Nucleus accumbens (tissue), 56 donors: ENCODE measurements at regions not wholly inside any gene's neighbourhood (a gene's known extent, or its start where the extent isn't known, plus 50 kb on each side); places are given as distances from the start of the nearest gene placed in this dataset.
A peak's percentile ranks its signal among the peaks of the same experiment; 100 is the strongest.

Experiments
- DNase-seq, 56 donors: peaks; one replicate each; lab custom pipeline; 2025; lab: John Stamatoyannopoulos, UW

DNA sequence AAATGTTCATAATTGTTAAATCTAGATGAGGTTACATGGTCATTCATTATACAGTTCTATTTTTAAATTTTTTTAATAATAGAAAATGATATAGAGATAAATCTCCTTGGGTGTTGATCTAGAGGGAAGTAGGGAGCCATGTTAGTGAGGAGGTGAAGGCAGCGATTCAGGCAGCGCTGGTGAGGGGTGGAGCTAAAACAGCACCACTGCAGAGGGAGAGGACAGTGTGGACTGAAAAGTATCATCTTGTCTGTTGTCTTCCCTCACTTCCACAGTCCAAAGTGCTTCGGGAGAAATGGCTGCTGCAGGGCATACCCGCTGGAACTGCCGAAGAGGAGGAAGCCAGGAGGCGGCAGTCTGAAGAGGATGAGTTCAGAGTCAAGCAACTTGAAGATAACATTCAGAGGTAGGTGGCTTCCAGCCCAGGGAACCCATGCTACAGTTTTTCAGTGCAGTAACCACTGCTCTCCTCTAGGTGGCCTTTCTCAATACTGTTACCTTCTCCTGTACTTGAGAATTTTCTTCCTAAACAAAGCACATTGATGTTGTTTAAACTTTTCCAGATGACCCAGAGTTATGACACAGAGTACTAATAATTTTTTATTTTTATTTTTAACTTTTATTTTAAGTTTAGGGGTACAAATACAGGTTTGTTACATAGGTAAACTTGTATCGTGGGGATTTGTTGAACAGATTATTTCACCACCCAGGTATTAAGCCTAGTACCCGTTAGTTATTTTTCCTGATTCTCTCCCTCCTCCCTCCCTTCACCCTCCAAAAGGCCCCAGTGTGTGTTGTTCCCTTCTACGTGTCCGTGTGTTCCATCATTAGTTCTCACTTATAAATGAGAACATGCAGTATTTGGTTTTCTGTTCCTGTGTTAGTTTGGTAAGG lies 100.5 kb downstream of the PALM2AKAP2 start:
- no peak for DNase-seq

DNA sequence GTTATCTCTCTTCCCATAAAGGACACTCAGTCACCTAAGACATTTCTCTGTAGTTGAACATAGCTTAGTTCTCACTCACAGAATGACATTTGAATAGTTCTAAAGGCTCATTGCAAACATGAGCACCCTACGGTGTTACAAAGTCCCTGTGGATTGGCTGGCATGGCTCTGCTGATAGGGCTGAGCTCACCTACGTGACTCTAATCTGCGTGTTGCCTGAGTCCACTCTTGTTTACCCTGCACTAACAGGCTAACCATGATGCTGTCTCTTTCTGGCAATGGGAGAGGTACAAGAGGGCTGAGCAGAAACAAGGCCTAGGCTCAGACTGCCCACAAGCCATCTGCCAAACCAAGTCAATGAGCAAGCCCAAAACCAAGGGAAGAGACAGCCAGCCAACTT lies 103.6 kb downstream of the PALM2AKAP2 start:
- DNase-seq: no peak

DNA sequence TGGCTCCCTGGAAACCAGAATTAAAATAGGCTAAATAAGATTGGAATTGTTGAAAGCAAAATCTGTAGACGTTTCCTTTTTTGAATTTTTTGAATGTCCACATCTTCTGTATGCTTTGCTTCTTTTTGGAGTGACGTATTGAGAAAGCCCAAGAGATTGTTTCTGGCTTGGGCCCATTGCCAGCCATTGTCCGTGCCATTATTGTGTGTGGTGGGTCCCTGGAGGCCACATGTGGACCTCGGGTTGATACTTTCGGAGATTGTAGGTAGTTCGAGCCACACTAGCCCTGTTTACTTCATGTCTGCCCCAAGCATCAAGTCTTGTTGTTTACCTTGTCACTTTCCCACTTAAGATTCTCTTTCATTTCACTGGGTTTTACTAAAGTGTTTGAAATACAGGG lies 106.0 kb downstream of the PALM2AKAP2 start:
- peak in 4 of 56 donors; percentile 15 to 41 (median 26) for DNase-seq

DNA sequence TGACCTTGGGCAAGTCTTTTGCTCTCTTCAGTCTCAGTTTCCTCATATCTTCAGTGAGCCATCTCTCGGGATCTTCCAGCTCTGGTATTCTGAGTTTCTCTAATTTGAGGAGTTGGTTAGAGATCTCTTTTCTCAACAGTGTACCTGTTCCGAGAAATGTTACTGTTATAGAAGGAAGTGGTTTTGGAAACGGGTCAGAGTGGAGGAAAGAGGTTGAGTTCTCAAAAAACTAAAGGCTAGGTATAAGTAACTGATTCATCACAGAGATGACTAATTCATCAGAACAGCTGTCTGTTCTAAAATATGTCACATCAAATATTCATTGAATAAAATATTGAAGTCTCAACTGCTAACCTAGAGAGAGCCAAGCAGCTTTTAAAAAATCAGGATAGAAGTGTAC lies 106.6 kb downstream of the PALM2AKAP2 start:
- no peak for DNase-seq

DNA sequence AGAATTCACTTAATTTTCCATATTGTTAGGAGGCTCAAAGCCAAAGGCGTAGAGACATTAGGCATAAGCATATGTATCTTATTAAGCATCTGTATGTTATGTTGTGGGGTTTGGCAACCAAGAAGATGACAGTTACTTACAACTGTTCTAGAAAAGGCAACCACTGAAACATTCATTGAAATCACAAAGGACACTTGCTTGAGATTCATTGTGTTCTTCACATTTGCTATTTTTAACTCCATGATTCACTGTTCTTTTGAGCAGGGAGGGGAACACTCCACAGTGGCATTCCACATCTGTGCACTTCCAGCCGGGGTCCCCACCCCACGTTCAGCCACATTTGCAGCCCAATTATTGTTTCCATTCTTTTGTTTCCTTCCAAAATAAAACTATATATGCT lies 107.1 kb downstream of the PALM2AKAP2 start:
- peak in 6 of 56 donors; percentile 12 to 57 (median 18) for DNase-seq

DNA sequence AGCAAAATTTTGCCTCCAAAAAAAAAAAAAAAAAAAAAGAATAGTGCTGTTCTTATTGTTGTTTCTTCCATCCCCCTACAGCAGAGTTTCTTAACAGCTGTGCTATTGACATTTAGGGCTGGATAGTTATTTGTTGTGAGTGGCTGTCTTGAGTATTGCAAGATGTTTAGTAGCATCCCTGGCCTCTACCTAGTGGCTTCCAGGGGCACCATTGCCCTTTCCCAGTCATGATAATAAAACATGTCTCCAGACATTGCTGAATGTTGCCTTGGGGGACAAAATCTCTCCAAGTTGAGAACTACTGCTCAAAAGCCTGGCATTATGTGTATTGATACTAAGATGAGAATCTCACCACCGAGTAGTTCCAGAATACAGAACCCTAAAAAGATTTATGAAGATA lies 108.7 kb downstream of the PALM2AKAP2 start:
- no peak for DNase-seq

DNA sequence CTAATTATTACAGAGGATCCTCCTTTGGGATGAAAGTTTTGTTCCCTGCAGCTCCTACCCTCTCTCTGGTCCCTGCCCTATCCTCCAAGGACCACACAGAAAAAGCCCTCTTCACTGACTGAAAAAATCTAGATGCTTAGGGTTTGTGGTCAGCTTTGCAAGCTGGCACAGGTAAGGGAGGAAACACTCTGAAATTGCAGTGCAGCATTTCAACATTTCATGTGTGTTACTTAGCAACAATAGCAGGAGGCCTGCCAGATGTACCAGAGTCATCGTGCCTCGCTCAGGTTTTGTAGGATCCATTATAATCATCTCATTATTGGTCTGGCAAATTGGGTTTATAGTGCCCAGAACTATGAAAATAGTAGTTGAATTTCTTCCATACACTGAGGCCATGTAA lies 109.5 kb downstream of the PALM2AKAP2 start:
- DNase-seq: peak in 1 of 56 donors; percentile 13

DNA sequence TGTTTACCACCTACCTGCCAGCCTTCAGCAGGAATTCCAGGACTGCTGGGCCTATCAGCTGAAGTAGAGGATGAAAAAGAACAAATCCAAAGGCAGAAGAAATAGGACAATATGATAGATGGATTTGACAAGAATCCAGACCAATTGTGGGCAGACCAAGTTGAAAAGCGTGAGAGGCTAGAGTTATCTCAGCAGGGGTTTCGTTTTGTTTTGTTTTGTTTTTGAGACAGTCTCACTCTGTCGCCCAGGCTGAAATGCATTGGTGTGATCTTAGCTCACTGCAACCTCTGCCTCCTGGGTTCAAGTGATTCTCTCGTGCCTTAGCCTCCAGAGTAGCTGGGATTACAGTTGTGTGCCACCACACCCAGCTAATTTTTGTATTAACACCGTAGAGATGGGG lies 113.2 kb downstream of the PALM2AKAP2 start:
- DNase-seq: no peak

DNA sequence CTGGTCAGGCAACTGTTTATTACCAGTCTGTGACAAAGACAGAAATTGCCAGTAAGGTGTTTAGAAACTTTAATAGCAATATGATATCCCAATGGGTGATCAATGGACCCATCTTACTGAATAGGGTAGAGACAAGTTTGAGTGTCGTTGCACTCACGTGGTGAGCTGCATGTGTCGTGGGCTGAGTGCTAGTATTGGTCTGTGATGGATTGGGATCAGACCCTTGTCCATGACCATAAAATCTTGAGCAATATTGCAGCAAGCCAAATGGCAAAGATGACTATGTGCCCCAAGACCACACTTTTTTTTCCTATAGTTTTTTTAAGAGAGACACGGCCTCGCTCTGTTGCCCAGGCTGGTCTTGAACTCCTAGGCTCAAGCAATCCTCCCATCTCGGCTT lies 114.5 kb downstream of the PALM2AKAP2 start:
- DNase-seq: no peak

DNA sequence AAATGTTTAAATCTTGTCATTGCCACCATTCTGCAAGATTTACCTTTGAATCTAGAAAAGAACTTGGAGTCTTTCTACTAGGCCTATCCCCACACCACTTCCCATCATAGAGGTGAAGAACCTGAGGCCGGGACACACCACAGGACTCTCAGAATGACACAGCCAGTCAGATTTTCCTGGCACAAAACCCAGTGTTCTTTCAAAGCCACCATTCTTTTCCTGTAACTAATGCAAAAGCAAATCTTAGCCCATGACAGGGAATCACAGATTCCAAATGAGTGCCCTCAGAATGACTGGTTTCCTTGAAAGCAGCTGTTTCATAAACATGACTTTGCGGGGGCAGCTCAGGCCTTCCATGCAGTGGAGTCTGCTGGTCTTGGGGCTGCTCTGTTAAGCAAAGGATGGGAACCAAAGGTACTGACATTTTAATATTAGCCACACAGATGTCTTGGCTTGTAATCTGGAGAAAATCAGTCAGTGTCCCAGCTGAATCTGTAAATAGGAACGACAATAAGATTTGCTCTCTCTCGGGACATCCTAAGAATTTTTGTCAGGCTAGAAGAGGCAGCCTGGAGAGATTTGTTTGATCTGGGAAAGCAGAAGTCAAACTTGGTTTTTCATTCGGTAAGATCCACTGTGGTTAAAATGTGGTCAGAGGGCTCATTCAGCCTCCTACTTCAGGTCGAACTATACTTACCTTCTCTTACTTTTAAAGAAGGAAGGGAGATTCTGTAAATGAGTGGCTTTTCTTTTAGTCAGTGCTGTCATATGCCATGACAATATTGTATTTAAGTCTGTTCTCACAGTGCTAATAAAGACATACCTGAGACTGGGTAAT lies 115.1 kb downstream of the PALM2AKAP2 start:
- peak in 5 of 56 donors; percentile 11 to 24 (median 17) for DNase-seq

DNA sequence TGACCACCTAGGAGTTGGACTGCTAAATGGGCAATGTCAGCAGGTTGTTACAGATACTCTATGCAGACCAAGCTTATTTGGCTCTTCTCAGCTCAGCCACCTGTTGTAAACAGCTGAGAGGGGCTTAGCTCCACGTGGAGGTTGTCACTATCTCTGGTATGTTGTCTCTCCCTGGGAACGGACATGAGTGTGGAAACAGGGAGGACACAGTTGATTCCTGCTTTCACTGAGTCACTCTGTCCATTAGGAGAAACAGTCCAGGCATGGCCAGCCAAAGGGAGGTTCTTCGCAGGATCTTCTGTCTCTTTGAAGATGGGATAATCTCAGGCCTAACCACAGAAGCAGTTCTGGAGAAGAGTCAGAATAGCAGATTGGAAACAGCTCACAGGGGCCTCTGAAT lies 121.2 kb downstream of the PALM2AKAP2 start:
- no peak for DNase-seq

DNA sequence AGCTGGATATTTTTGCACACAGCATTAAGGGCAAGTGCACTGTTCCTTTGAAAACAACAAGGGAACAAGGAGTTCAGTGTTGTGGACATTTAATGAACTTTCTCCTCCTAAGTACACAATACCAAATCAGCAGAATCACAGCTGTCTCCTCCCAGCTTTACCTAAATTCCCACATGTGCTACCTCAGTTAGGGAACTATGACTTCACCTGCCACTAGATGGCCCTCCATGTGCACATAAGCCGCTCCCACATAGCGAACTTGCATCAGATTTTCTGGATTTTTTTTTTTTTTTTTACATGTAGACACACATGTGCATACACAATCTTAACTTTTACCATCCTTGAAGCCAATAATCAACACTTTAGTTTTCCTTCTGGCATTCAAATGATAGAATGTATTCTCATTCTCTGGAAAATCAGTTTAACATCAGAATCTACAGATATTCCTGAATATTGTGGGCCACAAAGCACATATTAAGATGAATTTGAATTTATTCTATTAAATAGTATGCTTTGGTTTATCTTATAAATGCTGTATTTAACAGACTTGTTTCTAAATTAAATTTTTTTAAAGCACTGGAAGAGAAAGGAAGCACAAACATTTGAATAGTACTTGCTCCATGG lies 123.6 kb downstream of the PALM2AKAP2 start:
- DNase-seq: peak in 24 of 56 donors; percentile 5 to 72 (median 30)

DNA sequence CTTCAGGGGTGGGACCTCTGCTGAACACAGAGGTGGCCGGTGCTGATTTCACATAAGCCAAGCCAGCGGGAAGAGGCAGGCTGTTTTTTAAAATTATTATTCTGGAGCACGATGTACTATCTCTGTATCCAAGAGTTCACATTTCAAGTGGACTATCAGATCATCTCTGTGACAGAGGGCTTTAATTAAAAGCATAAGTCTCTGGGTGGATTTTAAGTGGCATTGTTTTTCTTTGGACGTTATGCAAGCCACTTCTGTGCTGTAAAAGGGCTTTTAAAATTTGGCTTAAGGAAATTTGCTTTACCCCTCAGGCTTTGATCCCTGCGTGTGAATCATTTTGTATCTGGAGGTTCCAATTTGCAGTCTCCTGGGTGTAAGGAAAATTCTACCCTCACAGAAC lies 124.7 kb downstream of the PALM2AKAP2 start:
- no peak for DNase-seq

DNA sequence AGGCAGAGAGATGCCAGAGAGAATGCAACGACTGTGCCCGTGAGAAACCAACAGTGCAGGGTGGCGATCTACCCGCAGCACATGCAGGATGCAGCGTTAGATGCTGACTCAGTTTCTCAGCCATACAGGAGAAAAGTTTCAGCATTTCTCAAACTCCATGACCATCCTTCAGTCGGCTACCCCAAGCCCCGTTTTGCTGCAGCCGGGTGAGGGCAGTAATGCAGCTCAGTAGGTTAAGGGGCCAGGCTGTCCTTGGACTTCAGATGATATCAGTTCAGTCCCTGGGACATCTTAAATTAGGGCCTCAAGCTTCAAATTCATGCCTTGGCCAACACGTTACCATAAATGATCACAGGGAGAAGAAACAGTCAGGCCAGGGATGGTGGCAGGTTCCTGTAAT lies 125.5 kb downstream of the PALM2AKAP2 start:
- DNase-seq: no peak

DNA sequence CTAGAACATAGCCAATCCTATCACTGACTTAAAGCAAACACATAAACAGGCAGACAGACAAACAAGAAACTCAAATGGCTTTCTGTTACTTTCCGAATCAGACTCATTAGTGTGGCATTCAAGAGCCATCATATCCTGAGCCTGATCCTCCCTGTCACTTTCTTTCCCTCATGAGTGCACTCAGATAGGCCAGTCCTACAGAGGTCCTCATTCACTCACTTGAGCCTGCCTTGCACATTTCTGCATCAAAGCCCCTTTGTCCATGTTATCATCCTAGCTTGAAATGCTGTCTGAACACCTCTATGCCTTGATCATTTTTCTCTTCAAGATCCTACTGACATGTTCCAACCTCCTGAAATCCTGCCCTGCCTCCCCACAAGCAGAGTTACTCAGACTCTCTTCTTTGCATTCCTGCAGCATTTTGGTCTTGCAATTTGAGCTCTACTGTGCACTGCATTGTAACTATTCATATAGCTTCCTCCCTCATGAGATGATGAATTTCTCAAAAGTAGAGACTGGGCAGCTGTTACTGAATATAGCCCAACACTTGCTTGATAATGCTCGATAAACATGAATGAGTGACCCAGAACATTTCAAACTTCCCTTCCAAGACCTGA lies 126.9 kb downstream of the PALM2AKAP2 start:
- no peak for DNase-seq

DNA sequence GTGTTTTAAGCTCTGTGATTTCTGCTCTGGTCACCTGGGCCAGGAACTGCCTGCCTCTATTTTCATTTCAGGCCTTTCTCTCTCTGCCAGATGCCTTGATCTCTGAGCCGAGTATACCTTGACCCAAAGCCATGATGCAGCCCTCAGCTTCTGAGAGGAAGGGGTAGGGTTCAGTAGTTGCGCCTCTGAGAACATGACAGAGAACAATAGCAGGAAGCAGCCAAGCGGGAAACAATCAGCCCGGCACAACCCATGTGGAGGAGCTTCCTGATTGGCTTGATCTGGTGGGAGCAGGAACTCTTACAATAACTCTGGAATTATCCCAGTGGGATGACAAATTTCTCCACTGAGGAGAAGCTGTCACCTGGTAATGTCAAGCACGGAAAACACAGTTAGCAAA lies 127.4 kb downstream of the PALM2AKAP2 start:
- DNase-seq: peak in 23 of 56 donors; percentile 4 to 54 (median 19)

DNA sequence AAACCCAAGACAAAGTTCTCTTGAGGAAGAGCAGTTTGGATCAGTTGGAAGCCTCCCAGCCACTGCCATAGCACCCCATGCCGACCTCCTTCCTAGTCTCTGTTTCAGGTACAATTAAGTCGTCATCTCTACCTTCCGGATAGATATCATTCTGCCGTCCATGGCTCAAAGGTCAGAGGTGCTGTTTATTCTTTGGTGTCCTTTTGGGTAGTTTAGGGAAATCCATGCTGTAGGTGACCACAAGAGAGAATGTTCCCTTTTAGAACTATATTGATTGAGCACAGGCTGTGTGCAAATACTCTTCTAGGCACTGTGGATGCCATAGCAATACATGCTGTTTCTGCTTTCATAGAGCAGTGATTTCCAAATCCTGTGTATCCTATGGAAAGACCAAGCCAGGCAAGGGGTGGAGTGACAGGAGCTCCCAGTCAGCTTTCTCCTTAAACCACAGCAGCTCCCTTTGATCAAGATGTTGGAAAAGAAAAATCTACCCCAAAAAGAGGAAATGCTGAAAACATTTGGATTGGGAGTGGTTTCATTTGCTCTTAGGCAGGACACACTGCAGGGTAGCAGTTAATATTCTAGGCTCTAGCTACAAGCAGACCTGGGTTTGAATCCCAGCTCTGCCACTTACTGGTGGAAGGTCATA lies 127.9 kb downstream of the PALM2AKAP2 start:
- DNase-seq: no peak

DNA sequence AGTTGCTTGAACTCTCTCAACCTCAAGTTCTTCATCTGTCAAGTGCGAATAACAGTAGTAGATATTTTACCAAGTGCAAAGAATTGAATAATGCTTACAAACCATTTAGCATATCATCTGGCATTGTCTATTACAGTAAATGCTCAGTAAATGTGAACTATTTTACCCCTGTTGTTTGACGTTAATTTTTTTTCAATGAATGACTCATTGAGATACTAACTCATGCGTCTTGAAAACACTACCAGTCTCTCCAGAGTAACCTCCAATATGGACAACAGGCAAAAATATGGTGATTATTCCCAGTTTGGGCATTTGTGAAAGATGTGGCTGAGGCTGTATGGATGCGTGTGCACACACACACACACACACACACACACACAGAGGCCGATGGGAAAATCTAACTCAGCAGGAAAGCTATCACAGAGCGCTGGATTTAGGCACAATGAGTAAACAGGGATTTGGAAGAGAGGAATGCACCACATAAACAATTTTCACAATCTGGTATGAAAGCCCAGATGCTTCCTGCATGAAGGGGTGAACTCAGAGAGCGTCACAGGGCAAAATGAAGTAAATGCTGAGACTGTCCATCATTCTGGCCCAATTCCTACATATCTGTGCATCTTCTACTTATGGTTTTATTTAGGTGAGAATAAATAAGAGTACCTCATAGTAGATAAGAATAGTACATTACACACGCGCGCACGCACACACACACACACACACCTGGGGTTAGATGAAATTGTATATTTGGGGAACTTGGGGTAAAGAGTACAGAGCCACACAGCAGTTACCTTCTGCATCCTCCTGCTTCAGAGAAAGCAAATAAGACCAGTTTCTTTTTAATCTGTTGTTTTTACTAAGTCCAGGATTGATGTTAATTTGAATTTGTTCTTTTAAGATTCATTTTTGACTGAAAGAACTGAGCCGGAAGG lies 128.7 kb downstream of the PALM2AKAP2 start:
- no peak for DNase-seq
